HL-60 (cell line): ENCODE measurements at regions not wholly inside any gene's neighbourhood (a gene's known extent, or its start where the extent isn't known, plus 50 kb on each side); places are given as distances from the start of the nearest gene placed in this dataset.

Source experiments
- GABPA ChIP-seq: IDR thresholded peaks from 2 replicates; pipeline ENCODE4 v1.6.1; 2012; ENCODE audit warnings: low read depth
- POLR2AphosphoS5 ChIP-seq: IDR thresholded peaks from 2 replicates; pipeline ENCODE4 v1.6.1; 2012; ENCODE audit warnings: low read depth
- SPI1 ChIP-seq: IDR thresholded peaks from 2 replicates; pipeline ENCODE4 v1.6.1; 2012; ENCODE audit warnings: low read depth, mild to moderate bottlenecking, borderline replicate concordance
- TF ChIP-seq, protein P1 (sequence below): IDR thresholded peaks from one replicate; pipeline ENCODE4 v1.5.1; 2011; ENCODE audit warnings: low read length, control low read depth, inconsistent platforms; ENCODE audit not compliant: insufficient read depth

GRCh38 chr3:74309716-74310115 lies 304.7 kb downstream of the CNTN3 start:
- TF ChIP-seq, protein P1, sequence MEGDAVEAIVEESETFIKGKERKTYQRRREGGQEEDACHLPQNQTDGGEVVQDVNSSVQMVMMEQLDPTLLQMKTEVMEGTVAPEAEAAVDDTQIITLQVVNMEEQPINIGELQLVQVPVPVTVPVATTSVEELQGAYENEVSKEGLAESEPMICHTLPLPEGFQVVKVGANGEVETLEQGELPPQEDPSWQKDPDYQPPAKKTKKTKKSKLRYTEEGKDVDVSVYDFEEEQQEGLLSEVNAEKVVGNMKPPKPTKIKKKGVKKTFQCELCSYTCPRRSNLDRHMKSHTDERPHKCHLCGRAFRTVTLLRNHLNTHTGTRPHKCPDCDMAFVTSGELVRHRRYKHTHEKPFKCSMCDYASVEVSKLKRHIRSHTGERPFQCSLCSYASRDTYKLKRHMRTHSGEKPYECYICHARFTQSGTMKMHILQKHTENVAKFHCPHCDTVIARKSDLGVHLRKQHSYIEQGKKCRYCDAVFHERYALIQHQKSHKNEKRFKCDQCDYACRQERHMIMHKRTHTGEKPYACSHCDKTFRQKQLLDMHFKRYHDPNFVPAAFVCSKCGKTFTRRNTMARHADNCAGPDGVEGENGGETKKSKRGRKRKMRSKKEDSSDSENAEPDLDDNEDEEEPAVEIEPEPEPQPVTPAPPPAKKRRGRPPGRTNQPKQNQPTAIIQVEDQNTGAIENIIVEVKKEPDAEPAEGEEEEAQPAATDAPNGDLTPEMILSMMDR = no peak
- no peak for TF ChIP-seq GABPA
- TF ChIP-seq SPI1 = no peak
- no peak for TF ChIP-seq POLR2AphosphoS5
